ENCODE measurements at regions not wholly inside any gene's neighbourhood (a gene's known extent, or its start where the extent isn't known, plus 50 kb on each side); places are given as distances from the start of the nearest gene placed in this dataset.

DNA sequence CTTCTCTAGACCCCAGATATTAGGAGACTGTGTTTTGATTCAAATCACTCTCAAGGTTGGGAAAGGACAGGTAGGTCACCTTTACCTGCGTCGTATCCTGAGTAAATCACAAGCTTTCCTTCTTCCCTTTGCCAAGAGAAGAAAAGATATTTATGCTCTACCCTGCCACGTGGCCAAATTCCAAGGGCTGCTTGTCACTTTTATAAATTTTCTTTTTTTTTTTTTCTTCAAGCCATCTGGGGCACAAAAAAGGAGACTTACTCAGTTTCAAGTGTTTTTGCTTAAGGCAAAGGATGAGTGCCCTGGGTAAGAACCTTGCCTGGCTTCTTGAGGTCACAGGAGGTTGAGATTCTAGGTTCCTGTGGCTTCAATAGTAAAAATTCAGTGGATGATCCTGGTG, 285.1 kb downstream of the TMEM114 start:
- TF ChIP-seq FOXP2 (optimal IDR thresholded peaks at IDR 0.05; ENCODE audit: borderline replicate concordance, extremely low read depth, extremely low read length, insufficient read depth): no peak
- no peak for TF ChIP-seq SIN3A (IDR thresholded peaks at IDR 0.05; ENCODE audit: borderline replicate concordance, insufficient read depth, low read length)
- TF ChIP-seq POLR2AphosphoS5 (IDR thresholded peaks at IDR 0.05; ENCODE audit: low read depth, low read length): no peak
- TF ChIP-seq TAF1 (IDR thresholded peaks at IDR 0.05; ENCODE audit: borderline replicate concordance, insufficient read depth, low read length): no peak
- no peak for TF ChIP-seq REST (IDR thresholded peaks at IDR 0.05; ENCODE audit: insufficient read depth in 1 of 2, low read depth in 2 of 2, low read length in 2 of 2)

- TF ChIP-seq FOXP2 (optimal IDR thresholded peaks at IDR 0.05; ENCODE audit: borderline replicate concordance, extremely low read depth, extremely low read length, insufficient read depth) (no peak), SIN3A (IDR thresholded peaks at IDR 0.05; ENCODE audit: borderline replicate concordance, insufficient read depth, low read length) (no peak), POLR2AphosphoS5 (IDR thresholded peaks at IDR 0.05; ENCODE audit: low read depth, low read length) (no peak), REST (IDR thresholded peaks at IDR 0.05; ENCODE audit: insufficient read depth in 1 of 2, low read depth in 2 of 2, low read length in 2 of 2) (no peak), TAF1 (IDR thresholded peaks at IDR 0.05; ENCODE audit: borderline replicate concordance, insufficient read depth, low read length) (no peak)
Observed at GRCh38 chr16:8299635-8300034, 290.7 kb downstream of the TMEM114 start.

DNA sequence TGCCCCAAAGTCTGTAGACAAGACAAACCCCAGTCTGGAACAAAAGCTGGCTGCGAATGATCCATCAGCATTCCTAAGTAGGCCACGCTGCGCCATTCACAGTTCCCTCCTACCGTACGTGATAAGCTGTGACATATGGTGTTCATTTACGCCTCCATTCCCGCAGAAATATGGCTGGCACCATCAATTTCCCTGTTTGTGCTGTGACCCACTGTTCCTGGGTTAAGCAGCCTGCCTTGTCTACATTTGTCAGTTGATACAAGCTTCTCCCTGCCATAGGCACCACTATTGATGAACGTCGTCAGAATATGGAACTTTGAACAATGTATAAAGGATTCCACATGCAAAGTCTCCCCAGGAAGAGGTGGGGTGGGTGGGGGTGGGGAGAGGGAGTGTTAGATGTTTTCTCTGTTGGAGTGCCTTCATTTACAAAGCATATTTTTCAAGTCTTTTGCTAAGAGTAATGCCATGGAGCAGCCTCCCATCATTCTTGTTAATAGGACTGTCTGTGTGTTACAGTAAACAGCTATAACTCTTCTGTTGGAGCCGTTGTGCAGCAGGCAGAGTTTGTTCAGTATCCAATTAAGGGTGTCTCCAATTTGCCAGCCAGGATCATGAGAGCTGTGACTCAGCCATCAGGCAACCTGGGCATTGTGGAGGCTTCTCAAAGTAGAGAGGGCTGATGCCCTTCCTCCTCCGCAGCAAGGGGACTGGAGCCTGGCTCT, 294.6 kb downstream of the TMEM114 start:
- TF ChIP-seq TAF1 (IDR thresholded peaks at IDR 0.05; ENCODE audit: borderline replicate concordance, insufficient read depth, low read length): no peak
- TF ChIP-seq POLR2AphosphoS5 (IDR thresholded peaks at IDR 0.05; ENCODE audit: low read depth, low read length): no peak
- TF ChIP-seq SIN3A (IDR thresholded peaks at IDR 0.05; ENCODE audit: borderline replicate concordance, insufficient read depth, low read length): no peak
- no peak for TF ChIP-seq REST (IDR thresholded peaks at IDR 0.05; ENCODE audit: insufficient read depth in 1 of 2, low read depth in 2 of 2, low read length in 2 of 2)

DNA sequence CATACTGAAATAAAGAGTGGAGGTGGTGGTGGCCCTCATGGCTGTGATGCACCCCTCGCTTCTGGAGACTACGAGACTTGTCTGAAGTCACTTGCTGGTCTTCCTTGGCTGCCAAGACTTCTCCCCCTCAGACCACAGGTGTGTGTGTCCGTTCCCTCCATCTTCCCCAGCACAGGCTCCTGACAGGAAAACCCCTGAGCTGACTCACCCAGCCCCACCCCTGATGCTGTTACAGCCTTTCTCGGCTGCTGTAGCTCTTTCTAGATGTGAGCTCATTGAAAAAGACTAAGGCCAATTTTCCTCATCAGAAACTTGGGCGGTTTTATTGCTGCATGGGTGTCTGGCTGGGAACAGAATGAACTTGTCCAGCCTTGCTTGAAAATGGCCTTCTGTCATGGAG, 296.9 kb downstream of the TMEM114 start:
- TF ChIP-seq TAF1 (IDR thresholded peaks at IDR 0.05; ENCODE audit: borderline replicate concordance, insufficient read depth, low read length): no peak
- TF ChIP-seq FOXP2 (optimal IDR thresholded peaks at IDR 0.05; ENCODE audit: borderline replicate concordance, extremely low read depth, extremely low read length, insufficient read depth): no peak
- TF ChIP-seq POLR2AphosphoS5 (IDR thresholded peaks at IDR 0.05; ENCODE audit: low read depth, low read length): no peak
- no peak for TF ChIP-seq REST (IDR thresholded peaks at IDR 0.05; ENCODE audit: insufficient read depth in 1 of 2, low read depth in 2 of 2, low read length in 2 of 2)
- no peak for TF ChIP-seq SIN3A (IDR thresholded peaks at IDR 0.05; ENCODE audit: borderline replicate concordance, insufficient read depth, low read length)

Measured in PFSK-1 (cell line).